GM21381 (cell line): ENCODE measurements at regions not wholly inside any gene's neighbourhood (a gene's known extent, or its start where the extent isn't known, plus 50 kb on each side); places are given as distances from the start of the nearest gene placed in this dataset.

Experiments
- ATAC-seq: cut with Tn5 transposase; IDR thresholded peaks from one replicate; pipeline ENCODE4 v1.9.1; 2021; ENCODE audit warnings: mild to moderate bottlenecking, moderate library complexity; ENCODE audit not compliant: unreplicated experiment

GRCh38 chr2:221205103-221205673, 366.9 kb downstream of the EPHA4 start:
- no peak for ATAC-seq

- ATAC-seq = no peak
Measured at GRCh38 chr2:221210686-221211085, 361.4 kb downstream of the EPHA4 start.

GRCh38 chr2:221211653-221212052, 360.5 kb downstream of the EPHA4 start:
- ATAC-seq = no peak

- ATAC-seq = no peak
Measured at GRCh38 chr2:221212105-221212504, 360.0 kb downstream of the EPHA4 start.

GRCh38 chr2:221215487-221215886, 356.6 kb downstream of the EPHA4 start:
- no peak for ATAC-seq

- ATAC-seq = no peak
Measured at GRCh38 chr2:221216636-221217035, 355.5 kb downstream of the EPHA4 start.

- no peak for ATAC-seq
Measured at GRCh38 chr2:221225752-221226151, 346.4 kb downstream of the EPHA4 start.

GRCh38 chr2:221228214-221228769, 343.8 kb downstream of the EPHA4 start:
- no peak for ATAC-seq

GRCh38 chr2:221229099-221229498, 343.0 kb downstream of the EPHA4 start:
- no peak for ATAC-seq

- ATAC-seq = no peak
Measured at GRCh38 chr2:221231511-221231910, 340.6 kb downstream of the EPHA4 start.

- ATAC-seq = no peak
Measured at GRCh38 chr2:221235941-221236340, 336.2 kb downstream of the EPHA4 start.

- ATAC-seq = no peak
Measured at GRCh38 chr2:221241072-221241471, 331.0 kb downstream of the EPHA4 start.

GRCh38 chr2:221243771-221244170, 328.3 kb downstream of the EPHA4 start:
- no peak for ATAC-seq

- no peak for ATAC-seq
Measured at GRCh38 chr2:221245045-221245444, 327.1 kb downstream of the EPHA4 start.

GRCh38 chr2:221245772-221246171, 326.3 kb downstream of the EPHA4 start:
- ATAC-seq = no peak

- ATAC-seq = no peak
Measured at GRCh38 chr2:221254299-221254698, 317.8 kb downstream of the EPHA4 start.

- no peak for ATAC-seq
Measured at GRCh38 chr2:221255862-221256261, 316.2 kb downstream of the EPHA4 start.

GRCh38 chr2:221258464-221258863, 313.6 kb downstream of the EPHA4 start:
- ATAC-seq = no peak

- ATAC-seq = no peak
Measured at GRCh38 chr2:221262651-221263050, 309.5 kb downstream of the EPHA4 start.

GRCh38 chr2:221263573-221263972, 308.5 kb downstream of the EPHA4 start:
- ATAC-seq = no peak

- ATAC-seq = no peak
Measured at GRCh38 chr2:221264318-221264717, 307.8 kb downstream of the EPHA4 start.

GRCh38 chr2:221267773-221268425, 304.2 kb downstream of the EPHA4 start:
- ATAC-seq = no peak

GRCh38 chr2:221268631-221269030, 303.5 kb downstream of the EPHA4 start:
- ATAC-seq = no peak
